Epithelial cell of proximal tubule (primary cell): ENCODE measurements at regions not wholly inside any gene's neighbourhood (a gene's known extent, or its start where the extent isn't known, plus 50 kb on each side); places are given as distances from the start of the nearest gene placed in this dataset.

ENCODE experiments used
- DNase-seq: peaks from one replicate; pipeline ENCODE4 v3.0.0-alpha.2; 2011; ENCODE audit warnings: low read depth
- H3K4me3 ChIP-seq: 2 replicates; pipeline ENCODE4 v1.5.1; 2011; ENCODE audit warnings: low read depth, mild to moderate bottlenecking, low read length
- CTCF ChIP-seq: conservative IDR thresholded peaks from 2 replicates; pipeline ENCODE4 v1.5.1; 2012; ENCODE audit warnings: low read depth, mild to moderate bottlenecking, low read length

GRCh38 chr1:114328361-114328904 lies 174.8 kb upstream of the SYT6 start:
- no peak for DNase-seq
- TF ChIP-seq CTCF: no peak
- H3K4me3 ChIP-seq: no peak overlapping the region

- TF ChIP-seq CTCF: no peak
- no peak overlapping the region for H3K4me3 ChIP-seq
- no peak for DNase-seq
Measured at GRCh38 chr1:114324662-114324965, 170.9 kb upstream of the SYT6 start.

- no peak overlapping the region for H3K4me3 ChIP-seq
- DNase-seq: no peak
- no peak for TF ChIP-seq CTCF
Measured at GRCh38 chr1:114323959-114324661, 170.4 kb upstream of the SYT6 start.

- TF ChIP-seq CTCF: no peak
- no peak overlapping the region for H3K4me3 ChIP-seq
- no peak for DNase-seq
Measured at GRCh38 chr1:114322734-114323133, 169.1 kb upstream of the SYT6 start.

- DNase-seq: no peak
- TF ChIP-seq CTCF: no peak
- no peak overlapping the region for H3K4me3 ChIP-seq
Measured at GRCh38 chr1:114322207-114322606, 168.5 kb upstream of the SYT6 start.

- no peak for DNase-seq
- TF ChIP-seq CTCF: no peak
- H3K4me3 ChIP-seq: no peak overlapping the region
Measured at GRCh38 chr1:114320586-114320985, 166.9 kb upstream of the SYT6 start.

GRCh38 chr1:114319418-114319817 lies 165.7 kb upstream of the SYT6 start:
- TF ChIP-seq CTCF: no peak
- no peak for DNase-seq
- no peak overlapping the region for H3K4me3 ChIP-seq
